ENCODE measurements at regions not wholly inside any gene's neighbourhood (a gene's known extent, or its start where the extent isn't known, plus 50 kb on each side); places are given as distances from the start of the nearest gene placed in this dataset.

GRCh38 chr15:97026781-97027180 is 696.3 kb downstream of the NR2F2 start:
- TF ChIP-seq CTCF (IDR thresholded peaks at IDR 0.05; ENCODE audit: borderline replicate concordance, insufficient read depth, low read depth, low read length) = no peak
- no peak overlapping the region for H3K4me3 ChIP-seq (ENCODE audit: low read depth, low read length)

GRCh38 chr15:97027772-97028171 is 697.3 kb downstream of the NR2F2 start:
- no peak for TF ChIP-seq CTCF (IDR thresholded peaks at IDR 0.05; ENCODE audit: borderline replicate concordance, insufficient read depth, low read depth, low read length)

GRCh38 chr15:97030251-97030650 is 699.8 kb downstream of the NR2F2 start:
- no peak overlapping the region for H3K4me3 ChIP-seq (ENCODE audit: low read depth, low read length)
- TF ChIP-seq CTCF (IDR thresholded peaks at IDR 0.05; ENCODE audit: borderline replicate concordance, insufficient read depth, low read depth, low read length) = no peak

More at GRCh38 chr15:97027772-97028171, 697.3 kb downstream of the NR2F2 start:
- H3K4me3 ChIP-seq (ENCODE audit: low read depth, low read length) = no peak overlapping the region

- TF ChIP-seq CTCF (IDR thresholded peaks at IDR 0.05; ENCODE audit: borderline replicate concordance, insufficient read depth, low read depth, low read length) = no peak
- no peak overlapping the region for H3K4me3 ChIP-seq (ENCODE audit: low read depth, low read length)
Measured at GRCh38 chr15:97036301-97036700, 705.8 kb downstream of the NR2F2 start.

- no peak for TF ChIP-seq CTCF (IDR thresholded peaks at IDR 0.05; ENCODE audit: borderline replicate concordance, insufficient read depth, low read depth, low read length)
Measured at GRCh38 chr15:97037080-97037479, 706.6 kb downstream of the NR2F2 start.

GRCh38 chr15:97045666-97046421 is 715.3 kb downstream of the NR2F2 start:
- no peak for TF ChIP-seq CTCF (IDR thresholded peaks at IDR 0.05; ENCODE audit: borderline replicate concordance, insufficient read depth, low read depth, low read length)

More at GRCh38 chr15:97037080-97037479, 706.6 kb downstream of the NR2F2 start:
- H3K4me3 ChIP-seq (ENCODE audit: low read depth, low read length) = no peak overlapping the region

GRCh38 chr15:97052513-97052912 is 722.0 kb downstream of the NR2F2 start:
- TF ChIP-seq CTCF (IDR thresholded peaks at IDR 0.05; ENCODE audit: borderline replicate concordance, insufficient read depth, low read depth, low read length) = no peak
- no peak overlapping the region for H3K4me3 ChIP-seq (ENCODE audit: low read depth, low read length)

More at GRCh38 chr15:97045666-97046421, 715.3 kb downstream of the NR2F2 start:
- no peak overlapping the region for H3K4me3 ChIP-seq (ENCODE audit: low read depth, low read length)
